Nephron progenitor cell (in vitro differentiated cells): ENCODE measurements at regions not wholly inside any gene's neighbourhood (a gene's known extent, or its start where the extent isn't known, plus 50 kb on each side); places are given as distances from the start of the nearest gene placed in this dataset.

Source experiments
- DNase-seq: peaks from one replicate; pipeline ENCODE4 v3.0.0; 2021
- H3K27ac Mint-ChIP-seq: 2 replicates; pipeline ENCODE4 v1.8.0; 2021; ENCODE audit warnings: mild to moderate bottlenecking, moderate library complexity, mixed read lengths
- H3K27me3 Mint-ChIP-seq: 2 replicates; pipeline ENCODE4 v1.8.0; 2021; ENCODE audit warnings: mild to moderate bottlenecking, low read depth, mixed read lengths; ENCODE audit not compliant: poor library complexity
- H3K36me3 Mint-ChIP-seq: 2 replicates; pipeline ENCODE4 v1.8.0; 2021; ENCODE audit warnings: low read depth, mixed read lengths
- H3K4me1 Mint-ChIP-seq: 2 replicates; pipeline ENCODE4 v1.8.0; 2021; ENCODE audit warnings: mixed read lengths
- H3K4me3 Mint-ChIP-seq: 2 replicates; pipeline ENCODE4 v1.8.0; 2021; ENCODE audit warnings: mild to moderate bottlenecking, moderate library complexity, mixed read lengths
- H3K9me3 Mint-ChIP-seq: 2 replicates; pipeline ENCODE4 v1.8.0; 2021; ENCODE audit warnings: mild to moderate bottlenecking, moderate library complexity, mixed read lengths
- TF ChIP-seq, protein P1 (sequence below): fragments of 200-600 bp; sonication (generic); IDR thresholded peaks from 2 replicates; pipeline ENCODE4 v1.5.0; 2021; ENCODE audit warnings: antibody characterized with exemption

GRCh38 chr22:34354071-34354817 lies 434.0 kb upstream of the LARGE1 start:
- H3K27me3 Mint-ChIP-seq, result peaks cover 17% of the 10 kb centered on the region
- H3K4me3 Mint-ChIP-seq, result no peak overlapping the region
- no peak overlapping the region for H3K27ac Mint-ChIP-seq
- H3K4me1 Mint-ChIP-seq, result no peaks in the 10 kb centered on the region
- no peaks in the 10 kb centered on the region for H3K36me3 Mint-ChIP-seq
- no peak for DNase-seq
- TF ChIP-seq, protein P1, sequence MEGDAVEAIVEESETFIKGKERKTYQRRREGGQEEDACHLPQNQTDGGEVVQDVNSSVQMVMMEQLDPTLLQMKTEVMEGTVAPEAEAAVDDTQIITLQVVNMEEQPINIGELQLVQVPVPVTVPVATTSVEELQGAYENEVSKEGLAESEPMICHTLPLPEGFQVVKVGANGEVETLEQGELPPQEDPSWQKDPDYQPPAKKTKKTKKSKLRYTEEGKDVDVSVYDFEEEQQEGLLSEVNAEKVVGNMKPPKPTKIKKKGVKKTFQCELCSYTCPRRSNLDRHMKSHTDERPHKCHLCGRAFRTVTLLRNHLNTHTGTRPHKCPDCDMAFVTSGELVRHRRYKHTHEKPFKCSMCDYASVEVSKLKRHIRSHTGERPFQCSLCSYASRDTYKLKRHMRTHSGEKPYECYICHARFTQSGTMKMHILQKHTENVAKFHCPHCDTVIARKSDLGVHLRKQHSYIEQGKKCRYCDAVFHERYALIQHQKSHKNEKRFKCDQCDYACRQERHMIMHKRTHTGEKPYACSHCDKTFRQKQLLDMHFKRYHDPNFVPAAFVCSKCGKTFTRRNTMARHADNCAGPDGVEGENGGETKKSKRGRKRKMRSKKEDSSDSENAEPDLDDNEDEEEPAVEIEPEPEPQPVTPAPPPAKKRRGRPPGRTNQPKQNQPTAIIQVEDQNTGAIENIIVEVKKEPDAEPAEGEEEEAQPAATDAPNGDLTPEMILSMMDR, result no peak
- no peaks in the 10 kb centered on the region for H3K9me3 Mint-ChIP-seq

- Mint-ChIP-seq H3K4me1 (no peaks in the 10 kb centered on the region), H3K4me3 (no peak overlapping the region), H3K27me3 (peaks cover 13% of the 10 kb centered on the region), H3K9me3 (no peaks in the 10 kb centered on the region), H3K36me3 (no peaks in the 10 kb centered on the region), H3K27ac (no peak overlapping the region)
- DNase-seq, result no peak
- TF ChIP-seq, protein P1, result no peak
Measured at GRCh38 chr22:34356481-34356880, 436.2 kb upstream of the LARGE1 start.

DNA sequence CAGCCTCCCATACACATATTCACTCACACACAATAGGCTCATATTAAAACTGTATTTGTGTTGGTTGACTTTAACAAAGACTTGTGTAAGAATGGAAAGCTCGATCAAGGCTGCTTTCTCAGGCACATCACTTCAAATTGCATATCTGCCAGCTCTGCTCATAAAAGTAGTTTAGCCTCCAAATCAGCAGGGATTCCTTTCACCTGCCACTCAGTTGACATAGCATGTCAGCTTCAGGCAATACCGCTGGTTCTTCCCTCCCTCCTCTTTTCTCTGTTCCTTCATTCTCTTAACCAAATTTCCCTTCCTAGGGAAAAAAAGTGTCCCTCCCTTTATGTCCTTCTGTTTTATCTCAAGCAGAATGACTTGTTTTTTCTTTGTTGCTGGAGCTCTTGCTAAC lies 450.4 kb upstream of the LARGE1 start:
- TF ChIP-seq, protein P1, result no peak
- DNase-seq, result no peak

GRCh38 chr22:34379825-34380224 lies 459.5 kb upstream of the LARGE1 start:
- Mint-ChIP-seq H3K9me3 (peaks cover 3% of the 10 kb centered on the region), H3K36me3 (no peaks in the 10 kb centered on the region), H3K27ac (no peak overlapping the region), H3K27me3 (peaks cover 20% of the 10 kb centered on the region), H3K4me3 (no peak overlapping the region), H3K4me1 (no peaks in the 10 kb centered on the region)
- DNase-seq, result no peak
- TF ChIP-seq, protein P1, result no peak

More for the DNA sequence above, 450.4 kb upstream of the LARGE1 start:
- Mint-ChIP-seq H3K9me3 (peaks cover 7% of the 10 kb centered on the region), H3K4me3 (no peak overlapping the region), H3K36me3 (no peaks in the 10 kb centered on the region), H3K27me3 (peaks cover 9% of the 10 kb centered on the region), H3K27ac (peak overlapping the region; percentile 14), H3K4me1 (no peaks in the 10 kb centered on the region)

DNA sequence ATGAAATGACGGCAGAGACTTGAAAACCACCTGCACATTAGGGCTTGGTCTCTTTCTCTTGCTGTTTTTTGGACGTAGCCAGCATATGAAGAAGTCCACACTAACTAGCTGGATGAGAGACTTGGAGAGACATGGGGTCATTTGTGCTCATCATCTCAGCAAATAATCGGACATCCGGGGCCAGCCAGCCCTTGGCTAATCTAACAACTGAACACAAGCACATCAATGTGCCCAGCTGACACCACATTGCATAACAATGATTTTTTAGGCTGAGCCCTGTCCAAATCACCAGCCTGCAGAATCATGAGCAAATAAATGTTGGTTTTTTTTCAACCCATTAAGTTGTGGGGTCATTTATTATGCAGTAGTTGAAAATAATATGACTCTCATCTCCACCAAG lies 460.3 kb upstream of the LARGE1 start:
- no peak for DNase-seq
- H3K27me3 Mint-ChIP-seq, result peaks cover 20% of the 10 kb centered on the region
- peaks cover 3% of the 10 kb centered on the region for H3K9me3 Mint-ChIP-seq
- H3K4me3 Mint-ChIP-seq, result no peak overlapping the region
- H3K36me3 Mint-ChIP-seq, result no peaks in the 10 kb centered on the region
- TF ChIP-seq, protein P1, result no peak
- no peaks in the 10 kb centered on the region for H3K4me1 Mint-ChIP-seq
- no peak overlapping the region for H3K27ac Mint-ChIP-seq

- H3K9me3 Mint-ChIP-seq, result peaks cover 26% of the 10 kb centered on the region
- H3K4me1 Mint-ChIP-seq, result no peaks in the 10 kb centered on the region
- no peaks in the 10 kb centered on the region for H3K36me3 Mint-ChIP-seq
- peaks cover 18% of the 10 kb centered on the region for H3K27me3 Mint-ChIP-seq
- DNase-seq, result no peak
- TF ChIP-seq, protein P1, result no peak
- no peak overlapping the region for H3K27ac Mint-ChIP-seq
- no peak overlapping the region for H3K4me3 Mint-ChIP-seq
Measured at GRCh38 chr22:34390400-34390799, 470.1 kb upstream of the LARGE1 start.
